ENCODE measurements at regions not wholly inside any gene's neighbourhood (a gene's known extent, or its start where the extent isn't known, plus 50 kb on each side); places are given as distances from the start of the nearest gene placed in this dataset.

DNA sequence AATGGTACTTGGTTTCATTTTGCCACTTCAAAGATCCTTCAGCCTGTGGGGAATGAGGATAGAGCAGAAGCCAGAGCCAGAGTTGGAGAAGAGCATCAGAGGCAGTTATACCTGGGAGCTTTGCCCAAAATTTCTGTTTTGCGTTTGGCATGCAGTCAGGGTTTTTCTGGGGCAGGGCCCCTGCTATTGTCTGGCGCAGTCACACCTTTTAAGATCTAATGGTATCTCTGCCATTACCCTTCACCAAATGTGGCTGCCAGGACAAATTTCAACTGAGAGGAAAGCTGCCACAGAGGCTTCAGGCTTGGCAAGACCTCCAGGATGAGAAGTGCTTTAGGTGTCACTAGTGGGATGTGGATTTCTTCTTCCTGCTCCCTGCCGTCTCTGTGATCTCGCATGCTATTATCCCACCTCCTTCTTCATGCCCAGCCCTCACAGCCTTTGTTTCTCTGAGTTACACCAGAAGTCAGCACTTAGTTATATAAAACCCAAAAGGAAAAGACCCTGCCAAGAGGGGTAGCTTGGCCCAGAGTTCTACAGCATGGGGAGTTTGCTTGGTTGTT, 357.0 kb downstream of the TLE4 start:
- TF ChIP-seq, protein P1, sequence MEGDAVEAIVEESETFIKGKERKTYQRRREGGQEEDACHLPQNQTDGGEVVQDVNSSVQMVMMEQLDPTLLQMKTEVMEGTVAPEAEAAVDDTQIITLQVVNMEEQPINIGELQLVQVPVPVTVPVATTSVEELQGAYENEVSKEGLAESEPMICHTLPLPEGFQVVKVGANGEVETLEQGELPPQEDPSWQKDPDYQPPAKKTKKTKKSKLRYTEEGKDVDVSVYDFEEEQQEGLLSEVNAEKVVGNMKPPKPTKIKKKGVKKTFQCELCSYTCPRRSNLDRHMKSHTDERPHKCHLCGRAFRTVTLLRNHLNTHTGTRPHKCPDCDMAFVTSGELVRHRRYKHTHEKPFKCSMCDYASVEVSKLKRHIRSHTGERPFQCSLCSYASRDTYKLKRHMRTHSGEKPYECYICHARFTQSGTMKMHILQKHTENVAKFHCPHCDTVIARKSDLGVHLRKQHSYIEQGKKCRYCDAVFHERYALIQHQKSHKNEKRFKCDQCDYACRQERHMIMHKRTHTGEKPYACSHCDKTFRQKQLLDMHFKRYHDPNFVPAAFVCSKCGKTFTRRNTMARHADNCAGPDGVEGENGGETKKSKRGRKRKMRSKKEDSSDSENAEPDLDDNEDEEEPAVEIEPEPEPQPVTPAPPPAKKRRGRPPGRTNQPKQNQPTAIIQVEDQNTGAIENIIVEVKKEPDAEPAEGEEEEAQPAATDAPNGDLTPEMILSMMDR (IDR thresholded peaks at IDR 0.05), result no peak
- no peak for TF ChIP-seq POLR2A (IDR thresholded peaks at IDR 0.05)
- TF ChIP-seq EP300 (IDR thresholded peaks at IDR 0.05), result no peak
- no peak for TF ChIP-seq POLR2AphosphoS5 (IDR thresholded peaks at IDR 0.05)
